CD4-positive, alpha-beta T cell treated with Interleukin-12 subunit alpha and Interleukin-12 subunit beta, for 1 hour (primary cell): ENCODE measurements at regions not wholly inside any gene's neighbourhood (a gene's known extent, or its start where the extent isn't known, plus 50 kb on each side); places are given as distances from the start of the nearest gene placed in this dataset.

Source experiments
- DNase-seq: peaks from one replicate; pipeline ENCODE4 v3.0.0-alpha.2; 2020

DNA sequence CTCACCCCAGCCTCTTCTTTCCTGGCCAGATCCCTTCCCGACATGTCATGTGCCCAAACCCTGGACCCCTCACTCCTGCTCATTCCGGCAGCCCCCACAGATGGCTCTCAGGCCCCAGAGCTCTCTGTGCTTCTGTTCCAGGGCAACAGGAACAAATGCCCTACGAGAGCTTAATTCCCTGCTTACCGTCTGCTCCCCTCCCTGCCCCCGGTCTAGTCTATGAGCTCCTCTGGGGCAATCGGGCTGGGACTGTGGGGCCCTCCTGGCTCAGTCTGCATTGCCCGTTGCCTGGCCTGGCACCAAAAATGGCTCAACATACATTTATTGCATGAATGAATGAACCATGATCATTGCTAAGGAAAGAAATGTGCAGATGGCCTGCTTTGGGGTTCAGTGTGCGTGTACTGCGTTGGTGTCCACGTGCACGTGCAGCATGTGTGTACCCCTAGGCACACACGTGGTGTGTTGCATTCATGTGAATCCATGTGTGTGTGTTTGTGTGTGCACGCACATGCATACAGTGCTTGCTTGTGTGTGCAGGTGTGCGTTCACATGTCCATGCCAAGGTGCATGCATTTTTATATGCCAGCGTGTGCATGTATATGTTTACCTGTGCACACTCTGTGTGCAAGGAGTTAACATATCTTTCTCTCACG is 201.2 kb upstream of the IER5L start:
- no peak for DNase-seq

DNA sequence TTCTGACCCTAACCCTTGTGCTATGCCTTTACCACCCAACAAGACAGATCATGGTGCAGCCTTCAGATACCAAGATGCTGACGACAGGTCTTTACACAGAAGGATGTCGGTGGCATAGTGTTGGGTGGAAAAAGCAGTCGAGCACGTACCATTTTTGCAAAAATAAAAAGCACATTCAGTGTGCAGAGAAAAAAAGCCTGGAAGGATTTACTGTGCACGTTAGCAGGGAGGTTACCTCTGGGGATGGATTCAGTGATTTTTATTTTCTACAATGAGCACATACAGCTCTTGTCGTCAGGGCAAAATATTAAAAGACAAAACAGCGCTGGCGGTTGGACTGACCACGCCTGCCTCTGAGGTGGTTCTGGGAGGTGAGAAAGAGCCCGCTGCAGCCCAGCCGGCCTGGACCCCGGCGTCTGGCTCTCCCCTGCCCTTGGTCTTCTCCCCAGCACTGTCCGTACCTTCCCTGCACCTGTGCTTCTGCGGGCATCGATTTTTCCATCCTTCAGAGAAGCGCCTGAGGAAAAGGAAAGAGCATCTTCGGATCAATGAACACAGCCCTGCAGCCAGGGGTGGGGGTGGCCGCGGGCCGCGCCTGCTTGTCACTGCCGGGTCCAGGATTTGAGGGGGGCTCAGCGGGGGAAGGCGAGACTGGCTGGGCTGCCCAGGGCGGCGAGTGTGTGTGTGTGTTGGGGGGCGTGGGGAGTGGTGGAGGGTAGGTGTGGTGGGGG is 200.0 kb upstream of the IER5L start:
- no peak for DNase-seq

DNA sequence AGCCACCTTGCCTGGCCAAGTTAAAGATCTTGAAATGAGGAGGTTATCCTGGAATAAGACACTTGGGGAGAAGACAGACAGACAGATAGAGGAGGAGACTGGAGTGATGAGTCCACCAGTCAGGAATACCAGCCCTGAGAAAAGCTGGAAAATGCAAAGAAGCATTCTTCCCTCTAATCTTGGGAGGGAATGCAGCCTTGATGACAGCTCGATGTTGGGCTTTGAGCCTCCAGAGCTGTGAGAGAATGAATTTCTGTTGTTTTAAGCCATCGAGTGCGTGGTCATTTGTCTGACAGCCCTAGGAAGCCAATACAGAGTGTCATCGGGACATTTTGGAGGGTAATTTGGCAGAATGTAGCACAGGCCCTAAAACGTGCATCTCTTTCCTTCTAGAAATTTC is 199.1 kb upstream of the IER5L start:
- no peak for DNase-seq

DNA sequence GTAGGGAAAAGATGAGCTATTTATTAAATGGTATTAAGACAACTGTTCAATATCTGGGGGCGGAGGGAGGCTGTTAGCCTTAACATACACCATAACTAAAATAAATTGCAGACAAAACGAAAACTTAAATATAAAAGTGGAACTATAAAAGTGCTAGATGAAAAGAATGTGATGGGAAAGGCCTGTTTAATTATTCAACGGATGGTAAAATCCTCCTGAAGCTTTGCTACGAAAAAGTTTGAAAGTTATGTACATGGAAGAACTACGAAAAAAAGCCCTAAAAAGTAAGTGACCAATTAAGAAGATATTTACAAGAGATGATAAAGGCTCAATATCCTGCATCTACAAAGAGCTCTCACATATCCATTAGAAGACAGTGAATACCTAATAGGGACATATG is 197.8 kb upstream of the IER5L start:
- DNase-seq: no peak

DNA sequence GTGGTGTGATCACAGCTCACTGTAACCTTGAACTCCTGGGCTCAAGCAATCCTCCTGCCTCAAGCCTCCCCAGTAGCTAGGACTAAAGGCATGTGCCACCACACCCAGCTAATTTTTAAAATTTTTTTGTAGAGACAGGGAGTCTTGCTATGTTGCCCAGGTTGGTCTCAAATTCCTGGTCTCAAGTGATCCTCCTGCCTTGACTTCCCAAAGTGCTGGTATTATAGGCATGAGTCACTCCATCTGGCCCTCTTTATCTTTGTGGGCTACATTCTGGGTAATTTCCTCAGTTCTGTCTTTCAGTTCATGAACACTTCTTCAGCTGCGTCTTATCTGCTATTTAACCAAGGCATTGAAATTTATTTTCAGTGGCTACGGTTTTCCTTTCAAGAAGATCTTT is 196.6 kb upstream of the IER5L start:
- no peak for DNase-seq

DNA sequence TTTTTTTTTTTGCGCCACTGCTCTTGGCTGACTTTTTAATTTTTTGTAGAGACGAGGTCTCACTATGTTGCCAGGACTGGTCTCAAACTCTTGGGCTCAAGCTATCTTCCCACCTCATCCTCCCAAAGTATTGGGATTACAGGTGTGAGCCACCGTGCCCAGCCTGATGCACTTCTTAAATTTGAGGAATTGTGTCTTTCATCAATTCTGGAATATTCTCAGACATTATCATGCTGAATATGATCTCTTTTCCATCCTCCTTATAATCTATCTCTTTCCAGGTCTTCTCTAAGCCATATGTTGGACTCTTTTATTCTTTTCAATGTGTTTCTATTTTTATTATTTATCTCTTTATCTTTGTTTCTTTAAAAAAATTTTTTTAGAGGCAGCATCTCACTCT is 196.2 kb upstream of the IER5L start:
- no peak for DNase-seq

DNA sequence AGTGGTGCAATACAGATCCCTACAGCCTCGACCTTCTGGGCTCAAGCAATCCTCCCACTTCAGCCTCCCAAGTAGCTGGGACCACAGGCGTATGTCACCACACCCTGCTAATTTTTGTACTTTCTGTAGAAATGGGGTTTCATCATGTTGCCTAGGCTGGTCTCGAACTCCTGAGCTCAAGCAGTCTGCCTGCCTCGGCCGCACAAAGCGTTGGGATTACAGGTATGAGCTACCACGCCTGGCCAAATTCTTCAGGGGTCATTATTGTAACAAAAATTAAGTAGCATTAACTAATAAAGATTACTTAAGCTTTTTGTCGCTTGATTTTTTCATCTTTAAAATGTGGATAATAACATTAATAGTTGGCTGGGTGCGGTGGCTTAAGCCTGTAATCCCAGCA is 195.3 kb upstream of the IER5L start:
- DNase-seq: no peak

DNA sequence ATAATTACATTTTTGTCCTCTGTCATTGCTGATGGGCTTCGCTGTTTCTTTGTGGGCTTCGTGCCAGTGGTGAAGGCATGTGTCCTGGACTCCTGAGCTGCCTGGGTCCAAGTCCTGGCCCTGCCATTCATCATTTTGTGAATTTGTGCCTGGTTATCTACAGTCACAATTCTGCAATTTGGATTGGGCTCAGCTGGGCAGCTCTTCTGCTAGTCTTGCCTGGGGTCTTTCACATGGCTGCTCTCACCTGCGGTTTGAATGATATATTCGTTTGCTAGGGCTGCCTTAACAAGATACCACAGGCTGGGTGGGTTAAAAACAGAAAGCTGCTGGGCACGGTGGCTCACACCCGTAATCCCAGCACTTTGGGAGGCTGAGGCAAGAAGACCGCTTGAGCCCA is 192.7 kb upstream of the IER5L start:
- no peak for DNase-seq

DNA sequence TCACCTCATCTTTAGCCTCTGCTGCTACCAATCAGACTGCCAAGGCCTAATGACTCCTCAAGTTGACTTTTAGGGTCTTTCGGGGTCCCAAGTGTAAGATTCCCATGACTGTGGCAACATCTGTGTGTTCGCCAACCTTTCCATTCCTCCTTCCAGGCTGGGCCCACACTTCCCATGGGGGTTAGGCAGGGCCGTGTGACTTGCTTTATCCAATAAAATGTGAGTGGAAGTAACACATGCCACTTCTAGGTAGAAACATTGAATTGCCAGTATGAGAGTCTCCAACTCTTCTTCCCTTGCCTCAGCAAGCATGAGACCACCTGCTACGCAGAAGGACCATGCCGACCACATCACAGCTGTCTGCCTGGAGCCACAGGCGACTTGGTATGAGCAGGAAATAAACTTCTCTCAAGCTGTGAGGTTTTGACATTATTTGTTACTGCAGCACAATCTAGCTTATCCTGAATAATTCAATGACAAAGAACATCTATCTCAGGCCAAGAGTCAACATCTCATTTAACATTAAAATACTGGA is 190.4 kb upstream of the IER5L start:
- no peak for DNase-seq

DNA sequence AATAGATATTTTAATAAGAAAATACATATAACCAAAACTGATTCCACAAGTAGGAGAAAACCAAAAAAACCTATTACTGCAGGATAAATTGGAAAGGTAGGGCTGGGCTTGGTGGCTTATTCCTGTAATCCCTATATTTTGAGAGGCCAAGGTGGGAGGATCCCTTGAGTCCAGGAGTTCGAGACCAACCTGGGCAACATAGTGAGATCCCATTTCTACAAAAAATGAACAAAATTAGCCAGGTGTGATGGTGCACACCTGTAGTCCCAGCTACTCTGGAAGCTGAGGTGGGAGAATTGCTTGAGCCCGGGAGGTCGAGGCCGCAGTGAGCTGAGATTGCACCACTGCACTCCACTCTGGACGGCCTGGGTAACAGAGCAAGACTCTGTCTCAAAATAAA is 189.2 kb upstream of the IER5L start:
- DNase-seq: no peak

DNA sequence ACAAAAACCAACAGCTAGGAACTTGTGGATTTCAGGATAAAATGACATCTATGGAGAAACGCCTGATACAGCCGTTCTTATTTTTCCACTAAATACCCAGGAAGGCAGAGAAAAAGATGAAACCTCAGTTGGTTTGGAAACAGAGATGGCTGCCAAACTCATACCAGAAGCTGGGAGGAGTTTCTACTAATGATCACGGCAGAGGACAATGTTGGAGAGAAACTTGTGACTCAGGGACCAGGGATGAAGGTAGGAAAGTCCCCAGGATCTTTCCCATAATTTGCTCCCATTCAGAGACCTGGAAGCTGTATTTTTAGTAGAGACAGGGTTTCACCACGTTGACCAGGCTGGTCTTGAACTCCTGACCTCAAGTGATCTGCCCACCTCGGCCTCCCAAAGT is 187.1 kb upstream of the IER5L start:
- no peak for DNase-seq

DNA sequence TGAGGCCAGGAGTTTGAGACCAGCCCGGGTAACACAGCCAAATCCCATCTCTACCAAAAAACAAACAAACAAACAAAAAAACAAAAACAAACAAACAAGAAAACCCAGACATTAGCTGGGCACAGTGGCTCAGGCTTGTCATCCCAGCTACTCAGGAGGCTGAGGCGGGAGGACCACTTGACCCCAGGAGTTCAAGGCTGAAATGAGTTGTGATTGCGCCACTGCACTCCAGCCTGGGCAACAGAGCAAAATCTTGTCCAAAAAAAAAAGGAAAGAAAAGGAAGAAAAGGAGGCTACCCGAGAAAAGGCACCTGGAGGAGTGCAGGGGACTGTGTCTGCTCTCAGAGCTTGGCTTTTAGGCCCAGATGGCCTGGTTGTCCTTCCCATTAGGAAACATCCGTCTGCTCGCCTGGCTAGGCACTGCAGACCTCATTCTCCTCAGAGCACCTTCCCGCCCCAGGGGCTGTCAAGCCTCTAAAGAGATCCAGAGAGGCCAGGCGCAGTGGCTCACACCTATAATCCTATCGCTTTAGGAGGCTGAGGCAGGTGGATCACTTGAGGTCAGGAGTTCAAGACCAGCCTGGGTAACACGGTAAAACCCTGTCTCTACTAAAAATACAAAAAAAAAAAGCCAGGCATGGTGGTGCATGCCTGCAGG is 185.3 kb upstream of the IER5L start:
- no peak for DNase-seq

DNA sequence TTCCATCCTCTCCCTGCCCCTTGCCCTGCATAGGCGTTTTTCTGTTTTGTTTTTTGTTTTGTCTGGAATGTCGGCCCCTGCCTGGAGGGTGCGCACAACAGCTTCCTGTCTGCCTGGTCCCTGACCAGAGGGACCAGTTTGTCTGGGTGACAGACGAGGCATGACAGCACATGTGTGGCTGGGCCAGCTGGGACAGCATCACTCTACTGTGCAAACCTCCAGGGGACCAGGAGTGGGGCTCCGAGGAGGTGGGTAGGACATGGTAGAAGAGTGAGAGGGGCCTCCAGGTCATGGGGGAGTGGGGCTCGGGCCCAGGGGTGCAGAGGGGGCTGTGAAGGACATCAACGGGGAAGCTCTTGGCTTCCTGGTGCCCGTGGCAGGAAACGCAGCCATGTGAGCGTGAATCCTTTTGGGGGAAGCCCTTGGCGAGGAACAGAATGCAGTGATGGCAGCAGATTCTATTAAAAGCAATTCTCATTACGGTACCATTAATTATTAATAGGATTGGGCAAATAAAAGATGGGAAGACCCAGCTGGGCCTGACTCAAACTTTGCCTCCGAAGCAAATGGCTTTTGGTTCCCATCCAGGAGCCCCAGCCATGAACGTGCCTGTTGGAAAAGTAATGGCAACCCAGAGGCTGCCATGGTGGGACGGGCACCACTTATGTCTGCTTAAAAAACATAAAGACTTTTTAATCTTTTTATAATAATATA is 184.4 kb upstream of the IER5L start:
- DNase-seq: no peak

DNA sequence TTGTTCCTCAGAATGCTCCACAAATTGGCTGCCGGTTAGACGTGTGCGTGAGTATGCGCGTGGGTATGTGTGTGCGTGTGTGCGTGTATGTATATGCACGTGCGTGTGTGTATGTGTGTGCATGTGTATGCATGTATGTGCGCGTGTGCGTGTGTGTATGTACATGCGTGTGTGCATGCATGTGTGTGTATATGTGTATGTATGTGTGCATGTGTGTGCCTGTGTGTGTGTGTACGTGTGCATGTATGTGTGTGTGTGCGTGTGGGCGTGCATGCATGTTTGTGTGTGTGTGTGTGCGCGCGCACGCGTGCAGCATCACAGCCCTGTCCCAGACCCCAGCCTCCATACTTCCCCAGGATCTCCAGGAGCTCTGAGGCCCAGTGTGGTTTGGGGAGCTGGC is 183.1 kb upstream of the IER5L start:
- no peak for DNase-seq

DNA sequence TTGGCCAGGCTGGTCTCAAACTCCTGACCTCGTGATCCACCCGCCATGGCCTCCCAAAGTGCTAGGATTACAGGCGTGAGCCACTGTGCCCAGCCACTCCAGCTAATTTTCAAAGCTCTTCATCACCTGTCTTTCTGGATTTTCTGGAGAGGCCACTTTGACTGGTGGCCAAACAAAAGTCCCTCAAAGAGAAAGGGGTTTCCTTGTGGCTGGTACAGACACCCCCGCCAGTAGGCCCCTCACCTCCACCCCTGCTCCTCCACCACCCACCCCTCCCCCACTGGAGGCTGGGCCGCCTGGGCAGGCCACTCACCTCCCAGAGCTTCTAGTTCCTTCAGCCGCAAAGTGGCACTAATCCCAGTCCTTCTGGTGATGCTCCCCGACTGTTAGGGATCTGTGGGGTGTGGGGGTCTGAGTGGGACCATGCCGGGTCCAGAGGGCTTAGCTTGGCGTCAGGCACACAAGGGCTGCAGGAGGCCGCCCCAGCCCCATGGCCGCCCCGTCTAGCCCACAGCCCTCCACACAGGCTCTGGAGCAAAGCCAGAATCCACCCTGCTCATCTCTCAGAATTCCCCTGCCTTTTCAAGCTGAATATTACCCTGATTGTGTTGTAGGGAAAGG is 182.0 kb upstream of the IER5L start:
- DNase-seq: no peak

DNA sequence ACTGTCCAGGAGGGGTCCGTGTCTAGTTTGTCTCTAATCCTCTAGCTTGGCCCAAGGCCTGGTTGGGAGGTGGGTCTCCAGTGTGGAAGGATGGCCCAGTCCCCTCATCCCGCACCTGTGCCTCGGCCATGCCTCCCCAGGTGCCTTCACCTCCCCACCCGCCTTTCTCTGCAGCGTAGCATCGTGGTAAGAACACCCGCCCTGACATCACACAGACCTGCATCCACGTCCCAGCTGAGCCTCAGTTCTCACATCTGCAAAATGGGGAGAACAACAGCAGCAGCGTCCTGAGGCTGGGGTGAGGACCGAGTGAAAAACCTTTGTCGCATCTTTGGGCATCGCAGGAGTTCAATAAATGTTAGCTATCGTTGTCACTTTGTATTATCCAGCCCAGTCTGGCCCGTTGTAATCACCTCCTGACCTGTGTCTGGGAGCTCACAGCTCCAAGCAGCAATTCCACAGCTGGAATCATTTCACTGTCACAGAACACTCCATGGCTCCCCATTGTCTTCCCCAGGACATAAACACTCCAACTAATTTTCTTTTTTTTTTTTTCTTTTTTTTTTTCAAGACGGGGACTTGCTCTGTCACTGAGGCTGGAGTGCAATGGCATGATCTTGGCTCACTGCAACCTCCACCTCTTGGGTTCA is 181.2 kb upstream of the IER5L start:
- DNase-seq: no peak

DNA sequence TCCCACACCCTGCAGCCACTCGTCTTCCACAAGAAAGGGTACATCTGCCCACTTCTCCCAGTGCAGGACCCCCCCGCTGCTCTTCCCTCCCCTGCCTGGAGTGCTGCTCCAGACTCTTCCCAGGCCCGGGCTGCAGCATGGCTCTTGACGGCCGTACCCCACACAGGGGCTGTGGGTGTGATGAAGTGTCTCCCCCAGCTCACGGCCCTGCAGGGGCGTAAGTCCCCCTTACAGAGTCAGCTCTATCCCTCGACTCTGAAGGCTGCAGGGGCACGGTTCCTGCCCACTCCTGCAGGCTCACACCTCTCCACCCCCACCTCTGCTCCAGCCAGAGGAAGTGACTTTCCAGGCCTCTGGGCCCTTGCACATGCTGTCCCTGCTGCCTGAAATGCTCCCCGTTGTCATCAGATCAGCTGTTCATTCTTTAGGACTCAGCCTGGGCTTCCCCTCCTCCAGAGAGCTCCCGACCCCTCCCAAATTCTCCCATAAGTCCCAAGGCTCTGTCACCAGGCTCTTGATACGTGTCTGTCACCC is 180.6 kb upstream of the IER5L start:
- DNase-seq: no peak

DNA sequence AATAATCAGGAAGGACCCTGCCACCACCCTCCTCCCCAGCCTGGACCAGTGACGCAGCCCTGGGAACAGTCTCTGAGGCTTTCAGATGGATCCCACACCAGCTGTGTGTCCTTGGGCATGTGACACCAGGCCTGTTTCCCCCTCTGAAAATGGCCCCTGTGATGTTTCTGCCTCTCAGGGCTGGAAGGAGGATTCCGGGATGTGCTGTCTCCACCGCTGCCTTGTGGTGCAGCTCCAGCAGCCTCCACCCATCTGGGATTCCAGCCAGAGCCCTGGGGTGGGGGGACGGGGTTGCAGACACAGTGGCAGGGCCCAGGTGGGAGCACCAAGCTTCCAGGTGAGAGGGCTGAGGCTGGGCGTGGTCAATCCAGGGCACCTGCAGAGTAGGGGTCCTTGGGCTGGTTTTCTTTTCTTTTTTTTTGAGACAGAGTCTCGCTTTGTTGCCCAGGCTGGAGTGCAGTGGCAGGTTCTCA is 179.7 kb upstream of the IER5L start:
- no peak for DNase-seq

DNA sequence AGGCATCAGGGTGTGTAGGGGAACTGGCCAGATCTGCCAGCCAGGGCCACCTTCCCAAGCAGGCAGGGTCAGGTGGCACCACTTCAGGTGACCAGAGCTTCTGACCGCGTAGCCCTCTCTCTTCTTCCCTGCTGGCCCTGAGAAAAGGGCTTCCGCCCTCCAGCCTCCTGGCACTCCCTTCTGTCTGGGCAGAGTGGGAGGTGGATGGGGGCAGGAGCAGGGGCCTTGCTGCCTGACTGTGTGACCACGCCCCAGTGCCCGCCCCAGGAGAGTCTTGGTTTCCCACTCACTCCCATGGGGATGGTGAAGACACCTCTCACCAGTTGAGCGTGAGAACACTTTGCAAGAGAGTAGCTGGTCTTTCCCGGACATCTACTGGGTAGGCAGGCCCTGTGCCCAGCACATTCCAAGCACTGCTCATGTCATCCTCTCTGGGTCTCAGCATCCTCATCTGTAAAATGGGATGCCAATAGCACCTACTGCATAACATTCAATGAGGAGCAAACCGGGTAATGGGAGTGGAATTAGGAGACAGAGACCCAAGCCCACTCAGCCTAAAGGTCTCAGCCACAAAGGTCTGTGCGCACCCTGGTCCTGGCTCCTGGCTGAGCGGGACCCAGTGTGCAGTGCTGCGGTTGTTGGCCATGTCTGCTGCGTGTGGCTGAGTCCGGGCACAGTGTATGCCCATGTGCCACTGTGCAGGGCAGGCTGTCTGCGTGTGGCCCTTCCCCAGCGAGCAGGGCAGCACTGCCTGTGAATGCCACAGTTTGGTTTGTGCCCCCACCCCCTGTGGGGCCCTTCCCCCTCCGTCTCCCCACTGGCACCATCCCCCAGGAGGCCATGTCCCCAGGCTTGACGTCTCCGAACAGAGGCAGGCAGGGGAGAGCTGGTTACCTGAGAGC is 179.1 kb upstream of the IER5L start:
- no peak for DNase-seq

DNA sequence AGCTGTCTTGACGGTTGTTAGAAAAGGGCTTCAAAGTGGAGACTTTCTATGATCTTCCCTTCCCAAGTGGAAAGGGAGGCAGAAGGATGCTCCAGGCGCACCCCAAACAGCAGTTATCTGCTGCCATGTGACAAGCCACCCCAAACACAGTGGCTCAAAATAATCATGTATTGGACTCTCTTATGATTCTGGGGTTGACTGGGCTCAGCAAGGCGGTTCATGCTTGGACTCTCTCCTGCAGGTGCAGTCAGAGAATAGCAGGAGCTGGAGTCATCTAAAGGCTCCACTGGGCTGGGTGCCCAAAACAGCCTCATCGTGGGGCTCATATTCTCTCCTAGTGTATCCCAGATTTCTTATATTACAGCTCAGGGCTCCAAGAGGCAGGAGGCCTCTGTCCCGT is 177.6 kb upstream of the IER5L start:
- DNase-seq: no peak

DNA sequence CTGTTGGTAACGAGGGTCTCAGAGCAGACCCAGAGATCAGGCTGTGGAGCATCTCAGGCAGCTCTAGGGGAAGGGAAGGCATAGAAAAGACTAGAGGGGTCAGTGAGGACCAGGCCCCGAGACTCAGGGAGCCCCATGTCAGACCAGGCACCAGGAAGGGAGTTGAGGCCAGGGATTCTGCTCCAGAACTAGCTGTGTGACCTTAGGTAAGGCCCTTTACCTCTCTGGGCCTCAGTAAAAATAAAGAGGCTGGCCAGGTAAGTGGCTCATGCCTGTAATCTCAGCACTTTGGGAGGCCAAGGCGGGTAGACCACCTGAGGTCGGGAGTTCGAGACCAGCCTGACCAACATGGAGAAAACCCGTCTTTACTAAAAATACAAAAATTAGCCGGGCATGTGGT is 176.4 kb upstream of the IER5L start:
- no peak for DNase-seq
